H1 (cell line): ENCODE measurements at regions not wholly inside any gene's neighbourhood (a gene's known extent, or its start where the extent isn't known, plus 50 kb on each side); places are given as distances from the start of the nearest gene placed in this dataset.

Experiments used
- CTCF ChIA-PET: fragments of 300-600 bp; sonication (Branson Sonifier 250); formaldehyde crosslinking; loops from one replicate; lab custom pipeline; 2021; ENCODE audit not compliant: partially characterized antibody; lab: Charles Lee
- POLR2A ChIA-PET: fragments of 300-600 bp; sonication (Branson Sonifier 250); formaldehyde crosslinking; loops from one replicate; lab custom pipeline; 2021; ENCODE audit warnings: inconsistent platforms; ENCODE audit not compliant: partially characterized antibody; lab: Charles Lee
- DNase-seq, 2 experiments: peaks; one replicate each; pipeline versions ENCODE4 v3.0.0 to v3.0.0-alpha.2; 2010 to 2022; ENCODE audit warnings: low spot score in 2 of 2, low read depth in 1 of 2, mixed read lengths in 1 of 2
- FAIRE-seq: peaks from 2 replicates; lab custom pipeline; 2011; peaks lifted over from hg19 to GRCh38; lab: Jason Lieb, UNC
- H2AFZ ChIP-seq: 2 replicates; pipeline ENCODE4 v1.8.1; 2012; ENCODE audit warnings: low read length, inconsistent platforms
- H2AK5ac ChIP-seq: 2 replicates; pipeline ENCODE4 v1.6.1; 2013; ENCODE audit warnings: low read depth, low read length
- H2BK120ac ChIP-seq: replicated peaks from 2 replicates; pipeline ENCODE3; 2013; ENCODE audit warnings: low read depth, low read length, inconsistent platforms
- H2BK12ac ChIP-seq: 2 replicates; pipeline ENCODE4 v1.6.1; 2013; ENCODE audit warnings: low read depth, low read length
- H2BK15ac ChIP-seq: 2 replicates; pipeline ENCODE4 v1.6.1; 2013; ENCODE audit warnings: low read length
- H2BK20ac ChIP-seq: 2 replicates; pipeline ENCODE4 v1.6.1; 2013; ENCODE audit warnings: low read length
- H2BK5ac ChIP-seq: 2 replicates; pipeline ENCODE4 v1.6.1; 2013; ENCODE audit warnings: low read depth, low read length
- H3K14ac ChIP-seq: 2 replicates; pipeline ENCODE4 v1.6.1; 2013; ENCODE audit warnings: inconsistent platforms; ENCODE audit not compliant: insufficient read length
- H3K18ac ChIP-seq: 2 replicates; pipeline ENCODE4 v1.6.1; 2013; ENCODE audit warnings: low read length; ENCODE audit errors: extremely low read depth
- H3K23ac ChIP-seq: 2 replicates; pipeline ENCODE4 v1.6.1; 2013; ENCODE audit warnings: inconsistent platforms; ENCODE audit not compliant: insufficient read length
- H3K23me2 ChIP-seq: 2 replicates; pipeline ENCODE4 v1.6.1; 2013; ENCODE audit warnings: low read depth, low read length
- H3K27ac ChIP-seq: 2 replicates; pipeline ENCODE4 v1.6.1; 2011; ENCODE audit warnings: low read depth, low read length, inconsistent platforms
- H3K27me3 ChIP-seq, 4 experiments: replicated peaks in 1 of 4; 1 replicate in 1 of 4; 2 replicates in 3 of 4; pipeline versions ENCODE4 v1.6.1 to v1.8.1; 2011 to 2013; ENCODE audit warnings: low read length in 3 of 4, mild to moderate bottlenecking in 3 of 4, inconsistent platforms in 2 of 4, mixed read lengths in 2 of 4, moderate library complexity in 1 of 4; ENCODE audit not compliant: control insufficient read depth in 3 of 4, insufficient read depth in 3 of 4; ENCODE audit errors: extremely low read depth in 1 of 4
- H3K36me3 ChIP-seq, 4 experiments: 2 replicates each; pipeline versions ENCODE4 v1.6.1 to v1.8.1; 2011 to 2013; ENCODE audit warnings: mild to moderate bottlenecking in 4 of 4, low read length in 3 of 4, moderate library complexity in 2 of 4, control low read depth in 1 of 4, inconsistent platforms in 1 of 4; ENCODE audit not compliant: insufficient read depth in 4 of 4, control insufficient read depth in 2 of 4
- H3K4ac ChIP-seq: replicated peaks from 2 replicates; pipeline ENCODE3; 2013; ENCODE audit warnings: low read length, low read depth, mixed read lengths, inconsistent platforms; ENCODE audit not compliant: insufficient read length
- H3K4me1 ChIP-seq, 4 experiments: replicated peaks in 1 of 4; 1 replicate in 1 of 4; 2 replicates in 3 of 4; pipeline versions ENCODE4 v1.6.1 to v1.8.1; 2011 to 2013; ENCODE audit warnings: low read length in 3 of 4, inconsistent platforms in 2 of 4, mixed read lengths in 1 of 4; ENCODE audit not compliant: insufficient read depth in 4 of 4, control insufficient read depth in 3 of 4
- H3K4me2 ChIP-seq, 2 experiments: 2 replicates each; pipeline versions ENCODE4 v1.6.1 to v1.8.1; 2011 to 2013; ENCODE audit warnings: low read depth in 2 of 2, low read length in 2 of 2, control low read depth in 1 of 2, inconsistent platforms in 1 of 2, mild to moderate bottlenecking in 1 of 2; ENCODE audit not compliant: insufficient read depth in 1 of 2
- H3K4me3 ChIP-seq, 4 experiments: fragments of 200-600, 300-600 bp in 1 of 4; sonication (generic), shearing (Covaris generic), sonication (Bioruptor Twin) in 1 of 4; 2 replicates each; pipeline versions ENCODE4 v1.5.1 to v1.8.1; 2011 to 2016; ENCODE audit warnings: low read length in 4 of 4, low read depth in 3 of 4, control low read depth in 2 of 4, inconsistent platforms in 2 of 4, mild to moderate bottlenecking in 2 of 4, mixed read lengths in 1 of 4, moderate library complexity in 1 of 4; ENCODE audit not compliant: insufficient read depth in 2 of 4; ENCODE audit errors: extremely low read depth in 1 of 4
- H3K56ac ChIP-seq: replicated peaks from 2 replicates; pipeline ENCODE3; 2013; ENCODE audit warnings: low read depth, mild to moderate bottlenecking, mixed read lengths, low read length, inconsistent platforms; ENCODE audit not compliant: insufficient read length
- H3K79me1 ChIP-seq: 2 replicates; pipeline ENCODE4 v1.6.1; 2013; ENCODE audit warnings: low read depth, low read length, control low read depth
- H3K79me2 ChIP-seq, 2 experiments: 2 replicates each; pipeline versions ENCODE4 v1.6.1 to v1.8.1; 2012 to 2013; ENCODE audit warnings: low read length in 2 of 2, mild to moderate bottlenecking in 2 of 2, inconsistent platforms in 1 of 2; ENCODE audit not compliant: insufficient read depth in 2 of 2, control insufficient read depth in 1 of 2
- H3K9ac ChIP-seq, 4 experiments: replicated peaks in 1 of 4; 1 replicate in 1 of 4; 2 replicates in 3 of 4; pipeline versions ENCODE4 v1.6.1 to v1.8.1; 2011 to 2013; ENCODE audit warnings: low read depth in 3 of 4, low read length in 3 of 4, control low read depth in 2 of 4, mild to moderate bottlenecking in 2 of 4, moderate library complexity in 2 of 4, inconsistent platforms in 1 of 4; ENCODE audit errors: extremely low read depth in 1 of 4
- H3K9me3 ChIP-seq, 2 experiments: 2 replicates each; pipeline versions ENCODE4 v1.6.1 to v1.8.1; 2012 to 2013; ENCODE audit warnings: mild to moderate bottlenecking in 2 of 2, moderate library complexity in 2 of 2, control low read depth in 1 of 2, inconsistent platforms in 1 of 2, low read depth in 1 of 2, low read length in 1 of 2, mixed read lengths in 1 of 2; ENCODE audit not compliant: insufficient read depth in 2 of 2
- H4K20me1 ChIP-seq, 2 experiments: replicated peaks in 1 of 2; 2 replicates each; pipeline versions ENCODE3 to v1.8.1; 2011 to 2013; ENCODE audit warnings: inconsistent platforms in 2 of 2, low read length in 2 of 2, mild to moderate bottlenecking in 1 of 2; ENCODE audit not compliant: insufficient read depth in 2 of 2, control insufficient read depth in 1 of 2
- H4K5ac ChIP-seq: 2 replicates; pipeline ENCODE4 v1.6.1; 2013; ENCODE audit warnings: low read length, low read depth, mixed read lengths, inconsistent platforms; ENCODE audit not compliant: insufficient read length
- H4K8ac ChIP-seq: 2 replicates; pipeline ENCODE4 v1.8.0; 2013; ENCODE audit warnings: mild to moderate bottlenecking, moderate library complexity, low read length, inconsistent platforms; ENCODE audit not compliant: insufficient read depth; ENCODE audit errors: extremely low read depth
- H4K91ac ChIP-seq: replicated peaks from 2 replicates; pipeline ENCODE3; 2013; ENCODE audit warnings: low read length, mixed read lengths, inconsistent platforms; ENCODE audit not compliant: insufficient read length
- BRCA1 ChIP-seq: IDR thresholded peaks from 2 replicates; pipeline ENCODE4 v1.6.1; 2012; ENCODE audit warnings: low read depth, low read length, improper control_type of control experiment
- CHD1 ChIP-seq: IDR thresholded peaks from 2 replicates; pipeline ENCODE4 v1.6.1; 2012; ENCODE audit warnings: low read depth, low read length, improper control_type of control experiment
- CREB1 ChIP-seq: IDR thresholded peaks from 2 replicates; pipeline ENCODE4 v1.6.1; 2012; ENCODE audit warnings: inconsistent platforms
- CTBP2 ChIP-seq: IDR thresholded peaks from 2 replicates; pipeline ENCODE4 v1.7.0; 2011; ENCODE audit warnings: borderline replicate concordance, mild to moderate bottlenecking, moderate library complexity, mixed read lengths, low read length; ENCODE audit not compliant: insufficient read depth, insufficient read length
- EP300 ChIP-seq, 2 experiments: IDR thresholded peaks; 1 replicate in 1 of 2; 2 replicates in 1 of 2; pipeline ENCODE4 v1.6.1; 2011 to 2012; ENCODE audit warnings: low read depth in 2 of 2, low read length in 2 of 2, mild to moderate bottlenecking in 2 of 2, borderline replicate concordance in 1 of 2, inconsistent platforms in 1 of 2, moderate library complexity in 1 of 2
- KDM1A ChIP-seq: fragments of 200-600, 300-600 bp; sonication (generic); IDR thresholded peaks from 2 replicates; pipeline ENCODE4 v1.7.1; 2016; ENCODE audit warnings: mild to moderate bottlenecking, low read length, borderline replicate concordance
- PHF8 ChIP-seq: fragments of 200-600 bp; sonication (generic); conservative IDR thresholded peaks from 2 replicates; pipeline ENCODE4 v1.7.1; 2012; ENCODE audit warnings: low read depth, mild to moderate bottlenecking, inconsistent platforms, low read length, moderate library complexity
- RNF2 ChIP-seq: fragments of 200-900, 300-1000 bp; sonication (generic); IDR thresholded peaks from 2 replicates; pipeline ENCODE4 v1.7.1; 2016; ENCODE audit warnings: borderline replicate concordance, low read depth, mild to moderate bottlenecking, antibody characterized with exemption, low read length; ENCODE audit not compliant: poor library complexity, severe bottlenecking; ENCODE audit errors: missing control alignments
- SAP30 ChIP-seq: fragments of 300-600 bp; sonication (generic); IDR thresholded peaks from 2 replicates; pipeline ENCODE4 v1.7.1; 2012; ENCODE audit warnings: low read length, moderate library complexity, mild to moderate bottlenecking, inconsistent platforms; ENCODE audit not compliant: insufficient read depth, insufficient replicate concordance
- TCF12 ChIP-seq: IDR thresholded peaks from 2 replicates; pipeline ENCODE4 v1.6.1; 2011; ENCODE audit warnings: low read depth, mild to moderate bottlenecking, low read length
- TEAD4 ChIP-seq: IDR thresholded peaks from 2 replicates; pipeline ENCODE4 v1.6.1; 2012; ENCODE audit warnings: low read depth, low read length, inconsistent platforms, mixed read lengths
- USF2 ChIP-seq: IDR thresholded peaks from 2 replicates; pipeline ENCODE4 v1.6.1; 2011; ENCODE audit warnings: low read length, improper control_type of control experiment
- ZNF274 ChIP-seq: IDR thresholded peaks from 2 replicates; pipeline ENCODE4 v1.7.0; 2012; ENCODE audit warnings: low read length, borderline replicate concordance; ENCODE audit errors: extremely low read depth
- WGBS, 2 experiments: shearing (Covaris generic) in 1 of 2; methylation state at CpG; one replicate each; pipeline versions ENCODE4 v1.1.6 to v1.1.7; 2013 to 2015; ENCODE audit warnings: low lambda C conversion rate in 2 of 2, mixed read lengths in 2 of 2, inconsistent platforms in 1 of 2, low coverage in 1 of 2, missing lambda C conversion rate in 1 of 2; ENCODE audit not compliant: insufficient replicate concordance in 2 of 2, insufficient coverage in 1 of 2, insufficient read length in 1 of 2; ENCODE audit errors: extremely low coverage in 1 of 2, missing lambda C conversion rate in 1 of 2; 5-methylcytosine and 5-hydroxymethylcytosine counted together

DNA sequence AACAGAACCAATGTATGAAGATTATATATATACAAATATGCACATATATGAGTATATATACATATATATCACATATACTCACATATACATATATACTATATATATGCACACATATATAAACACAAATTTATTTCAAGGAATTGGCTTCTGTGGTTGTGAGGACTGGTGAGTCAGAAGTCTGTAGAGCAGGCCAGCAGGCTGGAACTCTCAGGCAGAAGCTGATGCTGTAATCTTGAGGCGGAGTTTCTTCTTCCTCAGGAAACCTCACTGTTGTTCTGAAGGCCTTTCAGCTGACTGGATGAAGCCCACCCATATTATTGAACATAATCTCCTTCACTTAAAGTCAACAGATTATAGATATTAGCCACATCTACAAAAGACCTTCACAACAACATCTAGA, 143.9 kb upstream of the CREB1 start:
- H3K9ac ChIP-seq, result no peak overlapping the region
- H3K36me3 ChIP-seq, result no peaks in the 10 kb centered on the region
- CTCF ChIA-PET, result no interaction called here
- no peaks in the 10 kb centered on the region for H3K27me3 ChIP-seq
- no peak overlapping the region for H3K56ac ChIP-seq
- H2BK120ac ChIP-seq, result no peak overlapping the region
- H4K8ac ChIP-seq, result no peak overlapping the region
- peaks cover 0 to 3% (median 0%) of the 10 kb centered on the region in 4 experiments; a peak in 4 of 7 replicates for H3K4me1 ChIP-seq
- H3K79me1 ChIP-seq, result no peaks in the 10 kb centered on the region
- H2BK12ac ChIP-seq, result no peak overlapping the region; the same call in 1 of the 2 replicates
- no peak for FAIRE-seq
- POLR2A ChIA-PET, result no interaction called here
- peaks cover 3% of the 10 kb centered on the region; the same call in 1 of the 2 replicates for H3K23me2 ChIP-seq
- H3K4me3 ChIP-seq, result no peak overlapping the region
- no peak overlapping the region for H4K5ac ChIP-seq
- no peak overlapping the region for H3K4ac ChIP-seq
- H3K9me3 ChIP-seq, result peaks cover 0 to 6% of the 10 kb centered on the region in 2 experiments; a peak in 1 of 4 replicates
- no peak for DNase-seq
- no peak overlapping the region for H3K18ac ChIP-seq
- H3K27ac ChIP-seq, result no peak overlapping the region
- WGBS, 2 experiments, result 92% methylated on average over 1 of the region's 1 CpG; no CpG with 5 or more reads in 1 of the 2 experiments
- no peak overlapping the region for H2AK5ac ChIP-seq
- H3K79me2 ChIP-seq, result no peaks in the 10 kb centered on the region
- H4K91ac ChIP-seq, result no peak overlapping the region
- H2BK15ac ChIP-seq, result no peak overlapping the region
- H4K20me1 ChIP-seq, result no peaks in the 10 kb centered on the region
- no peak overlapping the region for H2BK5ac ChIP-seq
- H3K4me2 ChIP-seq, result no peak overlapping the region
- H2BK20ac ChIP-seq, result no peak overlapping the region
- no peak overlapping the region for H3K14ac ChIP-seq
- no peak overlapping the region for H3K23ac ChIP-seq
- H2AFZ ChIP-seq, result 0 out of 2 replicates have a peak overlapping the region, but pooled peaks have one; percentile 14
- TF ChIP-seq BRCA1 (no peak), EP300 (IDR thresholded peaks at IDR 0.05; ENCODE audit: borderline replicate concordance in 1 of 2, low read depth in 2 of 2, low read length in 2 of 2) (no peak), PHF8 (no peak), SAP30 (no peak), CTBP2 (no peak), ZNF274 (no peak), TEAD4 (no peak), KDM1A (no peak), CREB1 (no peak), USF2 (no peak), RNF2 (no peak), TCF12 (no peak), CHD1 (no peak)
